Activated naive CD8-positive, alpha-beta T cell treated with anti-CD3 and anti-CD28 coated beads, Interleukin-2, amount 50 U/mL, for 24 hours (primary cell): ENCODE measurements at regions not wholly inside any gene's neighbourhood (a gene's known extent, or its start where the extent isn't known, plus 50 kb on each side); places are given as distances from the start of the nearest gene placed in this dataset.

Experiments used
- ATAC-seq: fragments of 150-1000 bp; cut with Tn5 transposase; one replicate; pipeline ENCODE4 v1.10.0; 2021
- DNase-seq: peaks from one replicate; pipeline ENCODE4 v3.0.0; 2021
- H3K27ac Mint-ChIP-seq: one replicate; pipeline ENCODE4 v1.8.0; 2021; ENCODE audit warnings: mild to moderate bottlenecking, mixed read lengths
- H3K27me3 Mint-ChIP-seq: one replicate; pipeline ENCODE4 v1.8.0; 2021; ENCODE audit warnings: mixed read lengths
- H3K36me3 Mint-ChIP-seq: one replicate; pipeline ENCODE4 v1.8.0; 2021; ENCODE audit warnings: low read depth, mixed read lengths
- H3K4me1 Mint-ChIP-seq: one replicate; pipeline ENCODE4 v1.8.0; 2021; ENCODE audit warnings: mixed read lengths
- H3K4me3 Mint-ChIP-seq: one replicate; pipeline ENCODE4 v1.8.0; 2021; ENCODE audit warnings: mild to moderate bottlenecking, moderate library complexity, mixed read lengths
- H3K9me3 Mint-ChIP-seq: one replicate; pipeline ENCODE4 v1.8.0; 2021; ENCODE audit warnings: mixed read lengths

DNA sequence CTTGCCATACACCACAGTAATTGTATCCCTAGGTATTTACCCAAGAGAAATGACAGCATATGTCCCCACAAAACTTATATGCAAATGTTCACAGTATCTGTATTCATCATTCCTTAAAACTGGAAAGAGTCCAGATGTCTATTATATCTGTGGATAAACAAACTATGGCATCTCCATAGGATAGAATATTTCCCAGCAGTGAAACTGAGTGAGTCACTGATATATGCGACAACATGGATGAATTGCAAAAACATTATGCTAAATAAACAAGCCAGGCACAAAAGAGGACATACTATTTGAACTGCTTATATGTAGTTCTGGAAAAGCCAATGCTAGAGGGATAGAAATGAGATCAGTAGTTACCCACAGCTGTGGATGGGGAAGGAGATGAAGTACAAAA, 359.4 kb upstream of the DSEL start:
- DNase-seq (no peak), ATAC-seq (no peak)
- no peak overlapping the region for H3K4me3 Mint-ChIP-seq
- H3K9me3 Mint-ChIP-seq, result no peaks in the 10 kb centered on the region
- no peaks in the 10 kb centered on the region for H3K4me1 Mint-ChIP-seq
- no peaks in the 10 kb centered on the region for H3K36me3 Mint-ChIP-seq
- no peak overlapping the region for H3K27ac Mint-ChIP-seq
- peaks cover 3% of the 10 kb centered on the region for H3K27me3 Mint-ChIP-seq

DNA sequence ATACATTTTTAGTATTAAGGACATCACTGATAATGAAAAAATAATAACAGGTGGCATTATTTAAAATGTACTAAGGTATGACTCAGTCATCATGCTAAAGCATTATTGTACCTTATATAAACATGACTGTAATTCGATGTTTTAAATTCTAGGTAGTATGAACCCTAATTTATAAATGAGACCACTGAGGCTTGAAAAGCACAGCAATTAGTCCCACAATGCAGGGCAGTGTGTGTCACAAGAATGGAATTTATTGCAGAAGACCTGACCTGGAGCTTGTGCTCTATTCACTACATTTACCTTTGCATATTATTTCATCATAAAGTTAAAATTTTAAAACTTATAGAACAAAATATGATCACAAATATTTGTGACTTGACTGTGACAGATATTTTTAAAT, 358.5 kb upstream of the DSEL start:
- DNase-seq (no peak), ATAC-seq (no peak)
- H3K36me3 Mint-ChIP-seq, result no peaks in the 10 kb centered on the region
- H3K27me3 Mint-ChIP-seq, result peaks cover 1% of the 10 kb centered on the region
- no peak overlapping the region for H3K4me3 Mint-ChIP-seq
- no peaks in the 10 kb centered on the region for H3K9me3 Mint-ChIP-seq
- H3K4me1 Mint-ChIP-seq, result no peaks in the 10 kb centered on the region
- H3K27ac Mint-ChIP-seq, result no peak overlapping the region

DNA sequence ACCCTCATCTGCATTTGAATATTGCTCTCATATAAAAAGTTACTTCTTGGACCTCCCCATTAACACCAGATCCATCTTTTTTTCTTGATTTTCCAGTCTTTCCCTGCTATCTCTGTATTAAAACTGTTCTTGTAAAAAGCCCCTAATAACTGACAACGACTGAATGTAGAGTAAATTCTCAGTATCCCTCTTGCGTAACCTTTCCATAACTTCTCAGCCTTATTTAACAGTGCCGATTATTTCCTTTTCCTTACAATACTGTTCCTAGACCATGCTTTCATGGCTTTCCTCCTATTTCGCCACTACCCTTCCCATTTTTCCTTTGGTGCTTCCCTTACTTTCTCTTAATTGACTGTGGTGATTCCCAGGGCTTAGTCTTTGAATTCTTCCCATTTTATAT, 348.9 kb upstream of the DSEL start:
- Mint-ChIP-seq H3K27ac (no peak overlapping the region), H3K27me3 (no peaks in the 10 kb centered on the region), H3K4me1 (no peaks in the 10 kb centered on the region), H3K36me3 (no peaks in the 10 kb centered on the region), H3K9me3 (no peaks in the 10 kb centered on the region), H3K4me3 (no peak overlapping the region)
- no peak for ATAC-seq
- no peak for DNase-seq

DNA sequence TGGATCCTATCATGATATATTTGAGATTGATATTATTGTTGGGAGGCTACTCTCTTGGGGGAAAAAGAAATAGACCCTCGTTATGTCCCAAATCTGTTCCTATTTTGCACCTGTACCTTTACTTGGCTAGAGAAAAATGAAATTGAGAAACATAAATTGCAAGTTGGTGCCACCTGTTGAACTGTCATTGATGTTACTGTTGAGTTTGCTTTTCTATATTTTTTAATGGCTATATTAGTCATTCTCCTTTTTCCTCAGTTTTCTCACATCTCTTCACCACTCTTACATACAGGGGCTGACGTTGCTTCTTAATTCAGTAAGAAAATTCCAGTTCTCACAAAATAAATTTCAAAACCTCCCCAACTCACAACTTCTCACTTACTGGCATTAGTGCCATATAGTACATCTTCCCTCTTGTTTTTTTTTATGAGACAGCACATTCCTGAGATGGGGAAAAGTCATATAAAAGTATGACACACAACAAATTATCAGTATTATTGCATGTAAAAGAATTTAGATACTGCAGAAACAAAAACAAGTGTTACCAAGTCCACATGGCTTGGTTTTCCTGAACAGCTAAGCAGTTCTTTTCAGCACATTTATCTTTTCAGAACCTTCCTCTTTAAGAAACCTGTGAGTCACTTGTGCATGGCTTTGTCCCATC, 348.3 kb upstream of the DSEL start:
- H3K4me1 Mint-ChIP-seq, result no peaks in the 10 kb centered on the region
- H3K9me3 Mint-ChIP-seq, result no peaks in the 10 kb centered on the region
- H3K4me3 Mint-ChIP-seq, result no peak overlapping the region
- no peak overlapping the region for H3K27ac Mint-ChIP-seq
- no peaks in the 10 kb centered on the region for H3K27me3 Mint-ChIP-seq
- ATAC-seq (no peak), DNase-seq (no peak)
- H3K36me3 Mint-ChIP-seq, result no peaks in the 10 kb centered on the region

DNA sequence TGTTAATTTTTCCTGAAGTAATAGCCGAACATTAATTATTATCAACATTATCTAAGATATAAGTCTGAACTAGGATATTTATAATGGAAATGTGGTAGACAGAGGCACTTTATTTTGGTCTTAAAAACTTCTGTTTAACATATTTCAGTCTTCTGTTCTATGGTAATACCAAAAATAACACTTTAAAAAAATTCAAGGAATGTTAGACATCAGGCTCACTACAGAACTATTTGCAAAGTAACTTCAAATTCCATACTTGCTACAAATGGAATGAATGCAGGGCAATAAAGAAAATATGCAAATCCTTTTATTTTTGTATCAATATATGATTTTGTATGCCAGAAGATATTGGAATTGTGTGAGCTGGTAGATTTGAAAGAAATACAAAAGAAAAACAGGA, 345.5 kb upstream of the DSEL start:
- H3K9me3 Mint-ChIP-seq, result no peaks in the 10 kb centered on the region
- ATAC-seq, result no peak
- DNase-seq, result no peak
- H3K36me3 Mint-ChIP-seq, result no peaks in the 10 kb centered on the region
- H3K4me1 Mint-ChIP-seq, result no peaks in the 10 kb centered on the region
- H3K27me3 Mint-ChIP-seq, result no peaks in the 10 kb centered on the region
- H3K27ac Mint-ChIP-seq, result no peak overlapping the region
- no peak overlapping the region for H3K4me3 Mint-ChIP-seq

DNA sequence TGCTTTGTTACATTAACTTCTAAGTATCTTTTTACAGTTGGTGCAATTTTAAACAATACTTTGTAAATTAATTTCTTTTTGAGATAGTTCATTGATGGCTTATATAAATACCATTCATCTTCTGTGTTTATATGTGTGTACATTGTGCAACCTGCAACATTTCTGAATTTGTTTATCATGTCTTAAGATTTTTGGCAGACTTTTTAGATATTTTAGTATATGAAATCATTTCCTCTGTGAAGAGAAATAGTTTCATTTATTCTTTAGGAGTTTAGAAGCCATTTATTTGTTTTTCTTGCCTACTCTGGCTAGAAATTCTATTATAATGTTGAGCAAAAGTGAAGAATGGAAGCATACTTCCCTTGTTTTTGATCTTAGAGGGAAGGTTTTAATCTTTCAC, 337.8 kb upstream of the DSEL start:
- Mint-ChIP-seq H3K9me3 (no peaks in the 10 kb centered on the region), H3K27me3 (no peaks in the 10 kb centered on the region)

DNA sequence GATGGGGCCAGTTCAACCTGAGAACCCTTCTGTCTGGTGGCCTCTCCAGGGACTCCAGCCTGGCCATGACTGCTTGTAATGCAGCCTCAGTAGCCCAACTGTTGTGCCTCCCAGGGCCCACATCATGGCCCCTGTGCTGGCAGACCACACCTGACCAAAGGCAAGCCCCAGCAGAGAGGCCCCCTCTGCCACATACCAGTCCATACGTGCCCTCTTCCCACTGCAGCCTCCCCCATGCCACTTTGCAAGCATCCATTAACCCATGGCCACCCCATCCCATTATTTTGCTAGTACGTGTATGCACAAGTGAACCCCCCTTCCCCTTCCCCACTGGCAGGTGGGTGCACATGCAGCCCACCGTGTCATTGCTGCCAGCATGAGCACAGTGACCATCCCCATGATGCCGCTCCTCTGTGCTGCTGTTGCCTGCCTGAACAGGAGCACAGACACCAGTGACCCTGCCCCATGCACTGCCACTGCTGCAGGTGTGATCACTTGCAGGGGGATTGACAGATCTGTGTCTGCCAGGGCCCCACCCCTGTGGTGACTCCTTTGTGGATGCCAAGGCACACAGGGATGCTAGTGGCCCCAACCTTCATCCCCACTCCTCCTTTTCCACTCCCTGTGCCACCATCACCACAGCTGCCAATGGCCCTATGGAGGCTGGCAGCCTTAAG, 330.0 kb upstream of the DSEL start:
- DNase-seq, result no peak
- no peak for ATAC-seq
- Mint-ChIP-seq H3K27ac (no peak overlapping the region), H3K27me3 (no peaks in the 10 kb centered on the region), H3K9me3 (no peaks in the 10 kb centered on the region), H3K4me3 (no peak overlapping the region), H3K36me3 (no peaks in the 10 kb centered on the region), H3K4me1 (no peaks in the 10 kb centered on the region)

More for the DNA sequence above, 337.8 kb upstream of the DSEL start:
- Mint-ChIP-seq H3K27ac (no peak overlapping the region), H3K36me3 (no peaks in the 10 kb centered on the region), H3K4me3 (no peak overlapping the region), H3K4me1 (no peaks in the 10 kb centered on the region)
- DNase-seq (no peak), ATAC-seq (no peak)

DNA sequence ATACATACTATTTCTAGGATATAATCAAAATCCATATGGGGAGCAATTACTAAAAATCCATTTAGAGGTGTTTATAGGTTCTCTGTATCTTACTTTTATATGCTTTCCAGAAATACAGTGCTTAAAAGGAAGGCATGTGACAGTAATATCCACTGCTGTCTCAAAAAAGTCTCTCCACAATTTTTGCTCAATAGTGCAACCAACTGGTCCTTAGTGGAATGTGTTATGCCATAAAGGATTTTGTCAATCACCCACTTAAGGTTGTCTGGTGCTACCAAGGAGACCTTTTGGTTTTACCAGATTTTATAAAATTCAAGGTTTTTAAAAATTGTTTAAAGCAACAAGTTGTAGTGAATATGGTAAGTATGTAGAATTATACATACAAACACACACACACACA, 328.5 kb upstream of the DSEL start:
- no peaks in the 10 kb centered on the region for H3K36me3 Mint-ChIP-seq
- no peaks in the 10 kb centered on the region for H3K27me3 Mint-ChIP-seq
- H3K4me3 Mint-ChIP-seq, result no peak overlapping the region
- H3K27ac Mint-ChIP-seq, result no peak overlapping the region
- DNase-seq, result no peak
- H3K4me1 Mint-ChIP-seq, result no peaks in the 10 kb centered on the region
- no peaks in the 10 kb centered on the region for H3K9me3 Mint-ChIP-seq
- ATAC-seq, result no peak

DNA sequence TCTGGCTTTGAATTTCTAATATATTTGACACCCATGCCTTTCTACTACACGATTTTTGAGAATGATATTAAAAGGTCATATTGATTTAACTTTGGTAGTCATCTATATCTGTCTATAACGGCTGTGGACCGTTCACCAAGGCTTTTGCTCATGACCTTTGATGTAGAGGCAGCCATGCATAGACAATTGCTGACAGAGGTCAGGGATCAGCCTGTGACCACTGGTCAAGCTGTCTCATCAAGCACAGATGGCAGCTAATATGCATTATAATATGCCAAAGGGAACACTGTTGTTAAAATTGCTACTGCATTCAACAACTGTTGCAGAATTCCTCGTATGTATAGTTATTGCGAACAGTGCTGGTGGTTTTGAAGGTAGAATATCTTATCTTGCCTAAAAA, 323.9 kb upstream of the DSEL start:
- ATAC-seq, result no peak
- H3K36me3 Mint-ChIP-seq, result no peaks in the 10 kb centered on the region
- H3K9me3 Mint-ChIP-seq, result peaks cover 3% of the 10 kb centered on the region
- no peaks in the 10 kb centered on the region for H3K4me1 Mint-ChIP-seq
- no peak overlapping the region for H3K27ac Mint-ChIP-seq
- DNase-seq, result no peak
- peaks cover 4% of the 10 kb centered on the region for H3K27me3 Mint-ChIP-seq
- H3K4me3 Mint-ChIP-seq, result no peak overlapping the region

DNA sequence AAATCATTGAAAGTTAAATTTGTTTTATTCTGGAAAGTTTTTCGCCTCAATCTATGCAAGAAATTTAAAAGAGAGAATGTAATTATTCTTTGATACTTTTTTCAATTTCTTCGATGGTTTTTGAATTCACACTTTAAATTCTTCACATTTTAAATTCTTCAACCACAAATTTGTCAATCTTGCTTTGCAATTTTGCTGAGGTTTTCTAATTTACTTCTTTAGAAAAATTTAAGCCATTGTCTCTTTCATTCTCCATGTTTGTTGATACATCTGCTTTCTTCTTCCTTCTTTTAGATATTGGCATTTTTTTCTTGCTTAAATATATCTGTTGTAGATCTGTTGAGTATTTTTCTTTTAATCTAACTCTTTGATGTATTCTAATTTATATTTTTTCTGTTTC, 301.9 kb upstream of the DSEL start:
- H3K27me3 Mint-ChIP-seq, result peaks cover 3% of the 10 kb centered on the region
- H3K9me3 Mint-ChIP-seq, result no peaks in the 10 kb centered on the region

DNA sequence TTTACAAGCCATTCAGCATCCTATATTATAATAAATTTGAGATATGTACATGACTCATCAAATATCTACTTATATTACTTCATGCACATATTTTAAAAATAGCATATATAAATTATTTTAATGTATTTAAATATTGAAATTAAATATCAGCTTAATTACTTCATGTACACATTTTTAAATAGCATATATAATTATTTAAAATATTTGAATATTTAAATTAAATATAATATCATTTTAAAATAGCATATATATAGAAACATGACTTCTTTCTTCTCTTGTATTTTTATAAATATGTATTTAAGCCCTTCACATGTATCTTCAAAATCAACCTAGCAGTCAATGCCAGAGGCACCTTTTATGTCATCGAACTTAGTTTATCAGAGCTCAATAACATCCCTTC, 298.8 kb upstream of the DSEL start:
- Mint-ChIP-seq H3K4me3 (no peak overlapping the region), H3K27ac (no peak overlapping the region), H3K4me1 (no peaks in the 10 kb centered on the region), H3K27me3 (peaks cover 2% of the 10 kb centered on the region), H3K9me3 (no peaks in the 10 kb centered on the region), H3K36me3 (no peaks in the 10 kb centered on the region)
- ATAC-seq (no peak), DNase-seq (no peak)

More for the DNA sequence above, 301.9 kb upstream of the DSEL start:
- ATAC-seq, result no peak
- Mint-ChIP-seq H3K4me1 (no peaks in the 10 kb centered on the region), H3K4me3 (no peak overlapping the region), H3K27ac (no peak overlapping the region), H3K36me3 (no peaks in the 10 kb centered on the region)
- no peak for DNase-seq

DNA sequence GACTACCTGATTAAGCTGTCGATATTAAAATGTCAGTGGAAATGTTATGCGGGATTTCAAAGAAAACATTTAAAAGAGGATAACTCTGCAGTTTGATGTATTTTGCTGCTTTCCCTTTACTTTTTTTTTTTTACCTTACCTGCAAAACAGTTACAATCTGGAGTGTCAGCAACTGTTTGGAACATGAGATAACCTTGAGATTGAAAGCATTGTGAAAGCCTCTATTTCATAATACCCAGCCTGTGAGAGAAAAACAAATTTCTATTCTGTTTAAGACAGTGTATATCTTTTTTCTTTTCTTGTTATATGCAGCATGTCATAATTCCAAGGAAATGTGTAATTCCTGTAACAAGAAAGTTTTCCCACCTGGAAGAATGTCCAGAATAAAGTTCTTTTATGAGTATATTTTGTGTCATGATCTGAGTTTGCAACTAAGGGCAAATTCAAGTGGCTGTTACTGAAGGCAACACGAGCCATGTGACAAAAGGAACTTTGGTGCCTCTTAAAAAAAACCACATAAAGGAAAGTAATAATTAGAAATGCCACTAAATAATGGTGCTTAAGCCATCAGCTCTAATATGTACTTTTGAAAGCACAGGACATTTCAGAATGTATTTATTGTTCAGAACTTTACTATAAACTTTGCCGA, 297.0 kb upstream of the DSEL start:
- H3K4me1 Mint-ChIP-seq, result no peaks in the 10 kb centered on the region
- no peak overlapping the region for H3K4me3 Mint-ChIP-seq
- no peaks in the 10 kb centered on the region for H3K9me3 Mint-ChIP-seq
- H3K36me3 Mint-ChIP-seq, result no peaks in the 10 kb centered on the region
- DNase-seq (no peak), ATAC-seq (no peak)
- H3K27ac Mint-ChIP-seq, result no peak overlapping the region
- peaks cover under 1% of the 10 kb centered on the region for H3K27me3 Mint-ChIP-seq

DNA sequence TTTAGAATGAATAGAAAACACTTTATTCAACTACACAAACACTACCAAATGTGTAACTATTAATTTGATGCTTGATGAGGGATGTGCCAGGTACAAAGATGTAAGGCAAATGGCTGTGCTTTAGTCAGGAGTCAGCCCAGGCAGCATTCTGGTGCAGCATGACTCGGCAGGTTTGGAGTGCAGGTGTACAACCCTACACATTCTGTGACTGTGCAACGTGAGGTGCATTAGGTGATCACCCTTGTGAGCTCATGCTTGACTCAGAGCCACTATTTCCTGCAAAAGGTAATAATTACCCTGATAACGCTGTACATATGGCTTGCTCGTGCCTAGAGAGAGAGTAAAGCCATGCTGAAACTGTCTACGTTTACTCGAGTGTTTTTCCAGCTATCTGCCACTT, 288.7 kb upstream of the DSEL start:
- Mint-ChIP-seq H3K36me3 (no peaks in the 10 kb centered on the region), H3K4me1 (no peaks in the 10 kb centered on the region), H3K27me3 (no peaks in the 10 kb centered on the region), H3K4me3 (no peak overlapping the region), H3K9me3 (peaks cover 8% of the 10 kb centered on the region), H3K27ac (no peak overlapping the region)
- ATAC-seq, result no peak
- no peak for DNase-seq

DNA sequence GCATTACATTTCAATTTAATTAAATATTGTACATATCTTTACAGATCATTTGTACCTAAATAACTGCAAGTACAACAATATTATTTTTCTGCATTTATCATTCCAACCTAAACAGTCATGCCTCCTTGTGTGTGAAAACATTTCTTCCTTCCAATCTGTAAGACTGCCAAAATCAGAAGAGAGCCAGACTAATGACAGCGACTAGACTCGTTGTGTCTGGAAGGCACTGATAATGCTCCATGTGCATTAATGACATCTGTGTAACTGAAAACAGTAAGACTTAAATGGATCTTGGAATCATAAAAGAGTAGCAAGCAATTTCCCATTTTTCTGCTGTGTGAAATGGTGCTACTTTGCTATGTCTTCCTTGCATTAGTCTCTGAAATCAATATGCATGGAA, 278.0 kb upstream of the DSEL start:
- Mint-ChIP-seq H3K9me3 (no peaks in the 10 kb centered on the region), H3K4me3 (no peak overlapping the region), H3K27ac (no peak overlapping the region), H3K4me1 (no peaks in the 10 kb centered on the region), H3K36me3 (no peaks in the 10 kb centered on the region), H3K27me3 (no peaks in the 10 kb centered on the region)
- ATAC-seq (no peak), DNase-seq (no peak)

DNA sequence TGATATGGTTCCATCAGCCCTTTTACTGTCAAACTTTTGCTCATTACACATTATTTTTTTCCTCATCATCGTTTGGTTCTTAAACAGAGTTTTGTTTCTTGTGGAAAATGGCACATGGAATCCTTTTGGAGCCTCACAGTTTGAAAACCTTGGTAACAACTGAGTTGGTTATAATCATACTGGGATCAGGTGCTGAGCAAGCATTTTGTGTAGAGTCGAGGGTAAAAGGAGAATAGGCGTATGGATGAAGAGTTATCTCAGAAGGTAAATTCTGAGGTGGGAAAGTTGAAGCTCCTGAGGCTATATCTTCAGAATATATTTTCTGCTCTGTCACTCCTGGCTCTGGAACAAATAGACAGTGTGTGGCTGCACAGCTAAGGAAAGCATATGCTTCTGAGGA, 274.0 kb upstream of the DSEL start:
- H3K4me3 Mint-ChIP-seq, result no peak overlapping the region
- no peak for DNase-seq

More for the DNA sequence above, 274.0 kb upstream of the DSEL start:
- no peak for ATAC-seq
- no peaks in the 10 kb centered on the region for H3K36me3 Mint-ChIP-seq
- peaks cover 2% of the 10 kb centered on the region for H3K27me3 Mint-ChIP-seq
- no peak overlapping the region for H3K27ac Mint-ChIP-seq
- H3K9me3 Mint-ChIP-seq, result no peaks in the 10 kb centered on the region
- H3K4me1 Mint-ChIP-seq, result no peaks in the 10 kb centered on the region
